Neuronal stem cell (in vitro differentiated cells): ENCODE measurements at regions not wholly inside any gene's neighbourhood (a gene's known extent, or its start where the extent isn't known, plus 50 kb on each side); places are given as distances from the start of the nearest gene placed in this dataset.

Experiments used
- DNase-seq: peaks from one replicate; pipeline ENCODE4 v3.0.0-alpha.2; 2013; ENCODE audit warnings: low spot score
- H2AFZ ChIP-seq: one replicate; pipeline ENCODE4 v1.6.1; 2013; ENCODE audit warnings: mild to moderate bottlenecking, low read length, inconsistent platforms
- H2AK5ac ChIP-seq: 2 replicates; pipeline ENCODE4 v1.6.1; 2013; ENCODE audit warnings: low read depth, mild to moderate bottlenecking, inconsistent platforms, low read length, moderate library complexity, mixed read lengths
- H2BK120ac ChIP-seq: 2 replicates; pipeline ENCODE4 v1.6.1; 2013; ENCODE audit warnings: low read depth, mild to moderate bottlenecking, inconsistent platforms, low read length, moderate library complexity, mixed read lengths
- H2BK12ac ChIP-seq: one replicate; pipeline ENCODE4 v1.6.1; 2013; ENCODE audit warnings: low read length, inconsistent platforms
- H2BK15ac ChIP-seq: 2 replicates; pipeline ENCODE4 v1.6.1; 2013; ENCODE audit warnings: mild to moderate bottlenecking, low read length, inconsistent platforms, mixed read lengths
- H2BK5ac ChIP-seq: one replicate; pipeline ENCODE4 v1.6.1; 2013; ENCODE audit warnings: inconsistent platforms, mild to moderate bottlenecking, low read length, moderate library complexity
- H3K14ac ChIP-seq: one replicate; pipeline ENCODE4 v1.6.1; 2013; ENCODE audit warnings: low read length, inconsistent platforms
- H3K18ac ChIP-seq: 2 replicates; pipeline ENCODE4 v1.6.1; 2013; ENCODE audit warnings: low read length, inconsistent platforms
- H3K23ac ChIP-seq: 2 replicates; pipeline ENCODE4 v1.6.1; 2013; ENCODE audit warnings: low read depth, mild to moderate bottlenecking, mixed read lengths, low read length, inconsistent platforms; ENCODE audit not compliant: poor library complexity
- H3K27ac ChIP-seq: replicated peaks from 3 replicates; pipeline ENCODE4 v1.5.1; 2013; ENCODE audit warnings: low read length, inconsistent platforms
- H3K27me3 ChIP-seq, 3 experiments: 2 replicates each; pipeline ENCODE4 v1.6.1; 2013; ENCODE audit warnings: low read length in 3 of 3, mild to moderate bottlenecking in 2 of 3, inconsistent platforms in 1 of 3, low read depth in 1 of 3, mixed read lengths in 1 of 3, moderate library complexity in 1 of 3; ENCODE audit not compliant: control insufficient read depth in 3 of 3, insufficient read depth in 3 of 3
- H3K36me3 ChIP-seq, 2 donors: replicated peaks in 1 of 2; 2 replicates each; pipeline ENCODE4 v1.6.1; 2013; ENCODE audit warnings: low read length in 2 of 2; ENCODE audit not compliant: control insufficient read depth in 2 of 2, insufficient read depth in 2 of 2
- H3K4ac ChIP-seq: 2 replicates; pipeline ENCODE4 v1.6.1; 2013; ENCODE audit warnings: inconsistent platforms, mild to moderate bottlenecking, low read length, moderate library complexity
- H3K4me1 ChIP-seq, 2 donors: 1 replicate in 1 of 2; 2 replicates in 1 of 2; pipeline ENCODE4 v1.6.1; 2013; ENCODE audit warnings: low read length in 2 of 2, low read depth in 1 of 2; ENCODE audit not compliant: control insufficient read depth in 2 of 2, insufficient read depth in 1 of 2
- H3K4me2 ChIP-seq: one replicate; pipeline ENCODE4 v1.6.1; 2013; ENCODE audit warnings: mild to moderate bottlenecking, low read length, inconsistent platforms; ENCODE audit not compliant: insufficient read depth, poor library complexity, severe bottlenecking
- H3K4me3 ChIP-seq, 2 donors: 2 replicates each; pipeline ENCODE4 v1.5.1; 2013; ENCODE audit warnings: low read length in 2 of 2, mild to moderate bottlenecking in 2 of 2, inconsistent platforms in 1 of 2, moderate library complexity in 1 of 2
- H3K79me1 ChIP-seq: one replicate; pipeline ENCODE4 v1.6.1; 2013; ENCODE audit warnings: low read depth, mild to moderate bottlenecking, inconsistent platforms, low read length, moderate library complexity
- H3K9ac ChIP-seq: one replicate; pipeline ENCODE4 v1.6.1; 2013; ENCODE audit warnings: mild to moderate bottlenecking, low read depth, low read length, inconsistent platforms; ENCODE audit not compliant: poor library complexity
- H3K9me3 ChIP-seq, 2 donors: replicated peaks in 1 of 2; 2 replicates each; pipeline versions ENCODE3 to v1.6.1; 2013; ENCODE audit warnings: low read length in 2 of 2, mild to moderate bottlenecking in 2 of 2, inconsistent platforms in 1 of 2, low read depth in 1 of 2, mixed read lengths in 1 of 2, moderate library complexity in 1 of 2; ENCODE audit not compliant: control insufficient read depth in 2 of 2, insufficient read depth in 1 of 2
- H4K8ac ChIP-seq: one replicate; pipeline ENCODE4 v1.6.1; 2013; ENCODE audit warnings: low read depth, mild to moderate bottlenecking, inconsistent platforms, low read length, moderate library complexity
- H4K91ac ChIP-seq: one replicate; pipeline ENCODE4 v1.6.1; 2013; ENCODE audit warnings: low read length, low read depth, mild to moderate bottlenecking, inconsistent platforms; ENCODE audit not compliant: poor library complexity
- WGBS, 2 donors: extraction: QIAGEN DNeasy Blood & Tissue Kit; methylation state at CpG; one replicate each; pipeline ENCODE4 v1.1.7; 2013; ENCODE audit warnings: missing lambda C conversion rate in 2 of 2, mixed read lengths in 1 of 2; ENCODE audit not compliant: insufficient read length in 2 of 2, insufficient replicate concordance in 1 of 2; ENCODE audit errors: extremely low coverage in 2 of 2; 5-methylcytosine and 5-hydroxymethylcytosine counted together

GRCh38 chr2:60271713-60272112, 281.7 kb downstream of the BCL11A start:
- Histone ChIP-seq H2BK120ac (no peak overlapping the region), H4K91ac (no peak overlapping the region), H3K4me2 (no peak overlapping the region), H3K36me3 (no peaks in the 10 kb centered on the region), H3K27me3 (no peaks in the 10 kb centered on the region), H3K4ac (no peak overlapping the region), H2AK5ac (no peak overlapping the region), H4K8ac (no peak overlapping the region), H2BK15ac (no peak overlapping the region), H3K18ac (no peak overlapping the region), H3K4me1 (peaks cover 0 to 4% of the 10 kb centered on the region in 2 donors), H2BK12ac (no peak overlapping the region), H3K9ac (no peak overlapping the region), H2AFZ (no peak overlapping the region), H3K23ac (no peak overlapping the region), H2BK5ac (no peak overlapping the region), H3K14ac (no peak overlapping the region), H3K4me3 (no peak overlapping the region), H3K27ac (no peak overlapping the region), H3K9me3 (peaks cover 0 to 8% of the 10 kb centered on the region in 2 donors), H3K79me1 (no peaks in the 10 kb centered on the region)
- no CpG with 5 or more reads among the region's 5 CpGs for WGBS, 2 donors
- no peak for DNase-seq

DNA sequence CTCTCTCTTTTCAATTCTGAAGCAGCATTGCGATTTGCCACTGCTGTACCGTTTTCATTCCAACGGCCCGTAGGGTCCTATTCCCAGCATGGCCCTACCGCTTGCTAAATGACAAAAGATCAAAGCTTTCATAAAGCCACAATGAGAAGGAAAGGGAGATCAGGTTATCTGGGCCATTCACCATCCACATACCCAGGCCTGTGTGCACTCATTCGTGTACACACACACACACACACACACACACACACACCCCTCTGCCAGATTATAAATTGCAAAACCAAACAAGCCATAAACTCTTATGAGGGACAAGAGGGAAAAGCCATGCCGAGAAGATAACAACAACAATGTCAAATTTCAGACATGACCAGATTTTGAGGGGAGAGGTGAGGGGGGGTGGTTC, 282.3 kb downstream of the BCL11A start:
- Histone ChIP-seq H2BK12ac (no peak overlapping the region), H3K4me2 (no peak overlapping the region)
- no CpG with 5 or more reads among the region's 7 CpGs for WGBS, 2 donors

GRCh38 chr2:60268661-60269060, 284.8 kb downstream of the BCL11A start:
- H3K9me3 ChIP-seq: no peaks in the 10 kb centered on the region
- no peak overlapping the region for H4K91ac ChIP-seq
- H3K18ac ChIP-seq: no peak overlapping the region
- no peak overlapping the region for H4K8ac ChIP-seq
- H3K79me1 ChIP-seq: no peaks in the 10 kb centered on the region
- no peak overlapping the region for H2BK15ac ChIP-seq
- no peak overlapping the region for H3K14ac ChIP-seq
- no peak overlapping the region for H3K4me2 ChIP-seq
- H3K27ac ChIP-seq: no peak overlapping the region
- no peak overlapping the region for H3K23ac ChIP-seq
- no peaks in the 10 kb centered on the region for H3K27me3 ChIP-seq
- no peak overlapping the region for H2BK12ac ChIP-seq
- no peak overlapping the region for H2AK5ac ChIP-seq
- no peak overlapping the region for H3K4ac ChIP-seq
- H3K4me1 ChIP-seq: peaks cover 0 to 4% of the 10 kb centered on the region in 2 donors
- no peak overlapping the region for H2AFZ ChIP-seq
- no peak for DNase-seq
- no peak overlapping the region for H2BK5ac ChIP-seq
- no CpG with 5 or more reads among the region's 2 CpGs for whole genome bisulfite sequencing, 2 donors
- H3K4me3 ChIP-seq: no peak overlapping the region
- no peak overlapping the region for H3K9ac ChIP-seq
- no peak overlapping the region for H2BK120ac ChIP-seq
- H3K36me3 ChIP-seq: no peaks in the 10 kb centered on the region

More for the DNA sequence above, 282.3 kb downstream of the BCL11A start:
- Histone ChIP-seq H3K9me3 (peaks cover 0 to 8% of the 10 kb centered on the region in 2 donors), H2AFZ (no peak overlapping the region), H2BK15ac (no peak overlapping the region), H2BK5ac (no peak overlapping the region), H3K79me1 (no peaks in the 10 kb centered on the region), H2AK5ac (no peak overlapping the region), H3K4me3 (no peak overlapping the region), H3K23ac (no peak overlapping the region), H3K4me1 (peaks cover 0 to 4% of the 10 kb centered on the region in 2 donors), H3K9ac (no peak overlapping the region), H3K14ac (no peak overlapping the region), H3K18ac (no peak overlapping the region), H3K4ac (no peak overlapping the region), H3K36me3 (no peaks in the 10 kb centered on the region), H4K91ac (no peak overlapping the region), H4K8ac (no peak overlapping the region), H2BK120ac (no peak overlapping the region), H3K27ac (no peak overlapping the region), H3K27me3 (no peaks in the 10 kb centered on the region)
- DNase-seq: no peak

GRCh38 chr2:60268032-60268431, 285.4 kb downstream of the BCL11A start:
- no peaks in the 10 kb centered on the region for H3K27me3 ChIP-seq
- H3K79me1 ChIP-seq: no peaks in the 10 kb centered on the region
- no peak overlapping the region for H2BK120ac ChIP-seq
- H2BK12ac ChIP-seq: no peak overlapping the region
- H4K91ac ChIP-seq: no peak overlapping the region
- H3K4me2 ChIP-seq: no peak overlapping the region
- H3K27ac ChIP-seq: no peak overlapping the region
- no peaks in the 10 kb centered on the region for H3K9me3 ChIP-seq
- no peak overlapping the region for H3K23ac ChIP-seq
- no peak overlapping the region for H3K4ac ChIP-seq
- H3K36me3 ChIP-seq: no peaks in the 10 kb centered on the region
- H3K14ac ChIP-seq: no peak overlapping the region
- DNase-seq: no peak
- H3K4me3 ChIP-seq: no peak overlapping the region
- no peak overlapping the region for H2BK5ac ChIP-seq
- no peak overlapping the region for H2AFZ ChIP-seq
- H3K18ac ChIP-seq: no peak overlapping the region
- no CpG with 5 or more reads among the region's 4 CpGs for WGBS, 2 donors
- no peak overlapping the region for H2AK5ac ChIP-seq
- H2BK15ac ChIP-seq: no peak overlapping the region
- H3K9ac ChIP-seq: no peak overlapping the region
- peaks cover 0 to 2% of the 10 kb centered on the region in 2 donors for H3K4me1 ChIP-seq
- no peak overlapping the region for H4K8ac ChIP-seq
